DND-41 (cell line): ENCODE measurements at regions not wholly inside any gene's neighbourhood (a gene's known extent, or its start where the extent isn't known, plus 50 kb on each side); places are given as distances from the start of the nearest gene placed in this dataset.

Experiments used
- ATAC-seq: fragments of 200-7000 bp; cut with Tn5 transposase; 3 replicates; pipeline ENCODE4 v1.9.1; 2021; ENCODE audit warnings: low read depth; ENCODE audit not compliant: insufficient read depth
- DNase-seq: peaks from one replicate; pipeline ENCODE4 v3.0.0-alpha.2; 2020
- H2AFZ ChIP-seq: 2 replicates; pipeline ENCODE4 v1.6.0; 2012; ENCODE audit warnings: low read depth, low read length
- H3K27ac ChIP-seq: 2 replicates; pipeline ENCODE4 v1.5.1; 2012; ENCODE audit warnings: low read length, inconsistent platforms
- H3K27me3 ChIP-seq: fragments of 200-600 bp; sonication (generic); 2 replicates; pipeline ENCODE4 v1.6.0; 2012; ENCODE audit warnings: low read length, mild to moderate bottlenecking, inconsistent platforms; ENCODE audit not compliant: insufficient read depth, poor library complexity
- H3K36me3 ChIP-seq: 2 replicates; pipeline ENCODE4 v1.5.1; 2012; ENCODE audit warnings: low read length, inconsistent platforms; ENCODE audit not compliant: insufficient read depth
- H3K4me1 ChIP-seq: 2 replicates; pipeline ENCODE4 v1.5.1; 2012; ENCODE audit warnings: mild to moderate bottlenecking, low read length; ENCODE audit not compliant: insufficient read depth
- H3K4me2 ChIP-seq: 2 replicates; pipeline ENCODE4 v1.6.0; 2012; ENCODE audit warnings: mild to moderate bottlenecking, moderate library complexity, low read length, inconsistent platforms; ENCODE audit not compliant: insufficient read depth
- H3K4me3 ChIP-seq, 2 experiments: fragments of 200-600 bp in 1 of 2; shearing (Covaris generic) in 1 of 2; 2 replicates each; pipeline ENCODE4 v1.5.1; 2012 to 2016; ENCODE audit warnings: inconsistent platforms in 2 of 2, low read length in 2 of 2, mild to moderate bottlenecking in 2 of 2, low read depth in 1 of 2, moderate library complexity in 1 of 2
- H3K79me2 ChIP-seq: 2 replicates; pipeline ENCODE4 v1.6.0; 2012; ENCODE audit warnings: low read length, inconsistent platforms; ENCODE audit not compliant: insufficient read depth
- H3K9ac ChIP-seq: 2 replicates; pipeline ENCODE4 v1.6.0; 2012; ENCODE audit warnings: low read depth, mild to moderate bottlenecking, inconsistent platforms, low read length, moderate library complexity
- H3K9me3 ChIP-seq: 2 replicates; pipeline ENCODE4 v1.5.1; 2012; ENCODE audit warnings: low read length, moderate library complexity, mild to moderate bottlenecking, inconsistent platforms; ENCODE audit not compliant: insufficient read depth, severe bottlenecking
- H4K20me1 ChIP-seq: 2 replicates; pipeline ENCODE4 v1.6.0; 2012; ENCODE audit warnings: low read length; ENCODE audit not compliant: insufficient read depth
- CTCF ChIP-seq: IDR thresholded peaks from 2 replicates; pipeline ENCODE4 v1.5.1; 2012; ENCODE audit warnings: borderline replicate concordance, low read length, moderate library complexity, mild to moderate bottlenecking; ENCODE audit not compliant: poor library complexity, severe bottlenecking; ENCODE audit errors: extremely low read depth
- EZH2 ChIP-seq: IDR thresholded peaks from 3 replicates; pipeline ENCODE4 v1.6.1; 2012; ENCODE audit warnings: borderline replicate concordance, low read depth, mild to moderate bottlenecking, moderate library complexity, low read length, inconsistent platforms; ENCODE audit not compliant: severe bottlenecking

- Histone ChIP-seq H3K4me3 (no peak overlapping the region), H3K36me3 (no peaks in the 10 kb centered on the region), H3K9me3 (no peaks in the 10 kb centered on the region), H3K9ac (no peak overlapping the region), H3K4me2 (no peak overlapping the region), H3K4me1 (no peaks in the 10 kb centered on the region), H3K27me3 (no peaks in the 10 kb centered on the region), H2AFZ (no peak overlapping the region), H3K79me2 (no peaks in the 10 kb centered on the region), H4K20me1 (no peaks in the 10 kb centered on the region), H3K27ac (no peak overlapping the region)
- ATAC-seq (no peak), DNase-seq (no peak)
- TF ChIP-seq CTCF, result no peak
- no peak for TF ChIP-seq EZH2
These were observed 1671.8 kb upstream of the SLC39A10 start for GRCh38 chr2:193985272-193985671.

- Histone ChIP-seq H3K79me2 (no peaks in the 10 kb centered on the region), H3K36me3 (no peaks in the 10 kb centered on the region), H3K4me2 (no peak overlapping the region), H4K20me1 (no peaks in the 10 kb centered on the region), H2AFZ (no peak overlapping the region), H3K4me1 (no peaks in the 10 kb centered on the region), H3K4me3 (no peak overlapping the region), H3K9ac (no peak overlapping the region), H3K27ac (no peak overlapping the region), H3K9me3 (no peaks in the 10 kb centered on the region), H3K27me3 (no peaks in the 10 kb centered on the region)
- no peak for ATAC-seq
- no peak for TF ChIP-seq EZH2
- no peak for TF ChIP-seq CTCF
- DNase-seq, result no peak
These were observed 1676.4 kb upstream of the SLC39A10 start for GRCh38 chr2:193980599-193980998.

GRCh38 chr2:193973781-193974180 is 1683.2 kb upstream of the SLC39A10 start:
- H3K4me1 ChIP-seq, result no peaks in the 10 kb centered on the region
- TF ChIP-seq EZH2 (no peak), CTCF (no peak)
- no peaks in the 10 kb centered on the region for H3K27me3 ChIP-seq
- H3K9ac ChIP-seq, result no peak overlapping the region
- H2AFZ ChIP-seq, result no peak overlapping the region
- H3K79me2 ChIP-seq, result no peaks in the 10 kb centered on the region
- no peak overlapping the region for H3K4me2 ChIP-seq
- ATAC-seq, result no peak
- H4K20me1 ChIP-seq, result no peaks in the 10 kb centered on the region
- H3K9me3 ChIP-seq, result no peaks in the 10 kb centered on the region
- H3K4me3 ChIP-seq, result no peak overlapping the region
- DNase-seq, result no peak
- H3K27ac ChIP-seq, result no peak overlapping the region
- H3K36me3 ChIP-seq, result no peaks in the 10 kb centered on the region

GRCh38 chr2:193966590-193966989 is 1690.4 kb upstream of the SLC39A10 start:
- ATAC-seq (no peak), DNase-seq (no peak)
- Histone ChIP-seq H3K9ac (no peak overlapping the region), H3K27me3 (no peaks in the 10 kb centered on the region), H2AFZ (no peak overlapping the region), H4K20me1 (no peaks in the 10 kb centered on the region), H3K4me3 (no peak overlapping the region), H3K4me2 (no peak overlapping the region), H3K79me2 (no peaks in the 10 kb centered on the region), H3K36me3 (no peaks in the 10 kb centered on the region), H3K9me3 (no peaks in the 10 kb centered on the region), H3K4me1 (no peaks in the 10 kb centered on the region), H3K27ac (no peak overlapping the region)
- TF ChIP-seq EZH2 (no peak), CTCF (no peak)
